Activated T-cell treated with anti-CD3 and anti-CD28 coated beads, Interleukin-2, amount 50 U/mL, for 24 hours (primary cell): ENCODE measurements at regions not wholly inside any gene's neighbourhood (a gene's known extent, or its start where the extent isn't known, plus 50 kb on each side); places are given as distances from the start of the nearest gene placed in this dataset.

Experiments
- DNase-seq: peaks from one replicate; pipeline ENCODE4 v3.0.0-alpha.2; 2020
- H3K27ac Mint-ChIP-seq: 2 replicates; pipeline ENCODE4 v1.8.0; 2020; ENCODE audit warnings: mild to moderate bottlenecking, mixed read lengths
- H3K27me3 Mint-ChIP-seq: 2 replicates; pipeline ENCODE4 v1.8.0; 2020; ENCODE audit warnings: mixed read lengths
- H3K36me3 Mint-ChIP-seq: 2 replicates; pipeline ENCODE4 v1.8.0; 2020; ENCODE audit warnings: low read depth, mixed read lengths
- H3K4me1 Mint-ChIP-seq: 2 replicates; pipeline ENCODE4 v1.8.0; 2020; ENCODE audit warnings: low read depth, mixed read lengths
- H3K4me3 Mint-ChIP-seq: 2 replicates; pipeline ENCODE4 v1.8.0; 2020; ENCODE audit warnings: mild to moderate bottlenecking, moderate library complexity, mixed read lengths
- H3K9me3 Mint-ChIP-seq: 2 replicates; pipeline ENCODE4 v1.8.0; 2020; ENCODE audit warnings: mixed read lengths

GRCh38 chr5:93274291-93274690 is 306.7 kb downstream of the NR2F1-AS1 start:
- no peak overlapping the region for H3K4me3 Mint-ChIP-seq
- no peaks in the 10 kb centered on the region for H3K4me1 Mint-ChIP-seq
- no peaks in the 10 kb centered on the region for H3K27me3 Mint-ChIP-seq
- no peaks in the 10 kb centered on the region for H3K9me3 Mint-ChIP-seq
- H3K27ac Mint-ChIP-seq: no peak overlapping the region
- DNase-seq: no peak
- no peaks in the 10 kb centered on the region for H3K36me3 Mint-ChIP-seq

GRCh38 chr5:93273176-93273575 is 307.8 kb downstream of the NR2F1-AS1 start:
- no peak overlapping the region for H3K27ac Mint-ChIP-seq
- no peak overlapping the region for H3K4me3 Mint-ChIP-seq
- H3K9me3 Mint-ChIP-seq: no peaks in the 10 kb centered on the region
- H3K36me3 Mint-ChIP-seq: no peaks in the 10 kb centered on the region
- no peaks in the 10 kb centered on the region for H3K4me1 Mint-ChIP-seq
- DNase-seq: no peak
- no peaks in the 10 kb centered on the region for H3K27me3 Mint-ChIP-seq

DNA sequence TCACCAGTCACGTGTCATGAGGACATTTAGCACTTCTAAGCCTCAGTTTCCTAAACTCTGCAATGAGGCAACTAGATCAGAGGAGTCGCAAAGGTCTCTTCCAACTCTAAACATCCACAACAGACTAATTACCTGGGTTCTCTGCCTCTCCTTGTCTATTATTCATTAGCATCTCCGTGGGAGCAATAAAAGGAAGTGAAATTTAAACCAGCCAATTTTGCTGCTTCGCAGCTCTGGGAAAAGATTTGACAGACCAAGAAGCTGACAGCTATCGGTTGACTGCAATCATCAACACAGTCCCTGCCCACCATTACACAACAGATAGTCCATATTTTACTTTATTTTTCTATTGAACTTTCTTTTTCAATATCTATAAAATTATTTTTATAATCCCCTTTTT is 308.9 kb downstream of the NR2F1-AS1 start:
- no peaks in the 10 kb centered on the region for H3K4me1 Mint-ChIP-seq
- no peaks in the 10 kb centered on the region for H3K36me3 Mint-ChIP-seq
- DNase-seq: no peak
- H3K4me3 Mint-ChIP-seq: no peak overlapping the region
- peaks cover 3% of the 10 kb centered on the region for H3K9me3 Mint-ChIP-seq
- no peaks in the 10 kb centered on the region for H3K27me3 Mint-ChIP-seq
- H3K27ac Mint-ChIP-seq: no peak overlapping the region

DNA sequence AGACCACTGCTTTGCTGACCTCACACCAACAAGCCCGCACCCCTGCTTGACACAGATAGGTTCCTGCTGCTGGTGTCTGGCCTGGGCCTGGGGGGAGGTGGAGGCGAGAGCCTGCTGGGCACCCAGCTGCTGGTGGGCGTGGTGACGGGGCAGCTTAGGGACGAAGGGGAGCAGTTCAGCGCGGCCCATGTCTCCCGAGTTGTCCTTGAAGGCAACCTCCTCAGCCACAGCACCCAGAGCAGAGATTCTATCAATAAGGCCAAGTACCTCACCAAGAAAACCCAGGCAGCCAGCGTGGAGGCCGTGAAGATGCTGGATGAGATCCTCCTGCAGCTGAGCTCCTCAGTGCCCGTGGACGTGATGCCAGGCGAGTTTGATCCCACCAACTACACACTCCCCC is 313.3 kb downstream of the NR2F1-AS1 start:
- H3K4me1 Mint-ChIP-seq: no peaks in the 10 kb centered on the region
- H3K27ac Mint-ChIP-seq: no peak overlapping the region
- no peak for DNase-seq
- peaks cover 4% of the 10 kb centered on the region for H3K9me3 Mint-ChIP-seq
- H3K36me3 Mint-ChIP-seq: no peaks in the 10 kb centered on the region
- H3K4me3 Mint-ChIP-seq: no peak overlapping the region
- H3K27me3 Mint-ChIP-seq: no peaks in the 10 kb centered on the region

GRCh38 chr5:93267276-93267675 is 313.7 kb downstream of the NR2F1-AS1 start:
- H3K4me3 Mint-ChIP-seq: no peak overlapping the region
- no peaks in the 10 kb centered on the region for H3K27me3 Mint-ChIP-seq
- no peak overlapping the region for H3K27ac Mint-ChIP-seq
- no peak for DNase-seq
- H3K4me1 Mint-ChIP-seq: no peaks in the 10 kb centered on the region
- peaks cover 4% of the 10 kb centered on the region for H3K9me3 Mint-ChIP-seq
- no peaks in the 10 kb centered on the region for H3K36me3 Mint-ChIP-seq

- Mint-ChIP-seq H3K27ac (no peak overlapping the region), H3K9me3 (peaks cover 2% of the 10 kb centered on the region), H3K4me1 (no peaks in the 10 kb centered on the region), H3K36me3 (no peaks in the 10 kb centered on the region), H3K4me3 (no peak overlapping the region), H3K27me3 (no peaks in the 10 kb centered on the region)
- no peak for DNase-seq
Measured at GRCh38 chr5:93257616-93258015, 323.4 kb downstream of the NR2F1-AS1 start.

GRCh38 chr5:93255796-93256195 is 325.2 kb downstream of the NR2F1-AS1 start:
- H3K27ac Mint-ChIP-seq: no peak overlapping the region
- H3K27me3 Mint-ChIP-seq: no peaks in the 10 kb centered on the region
- DNase-seq: no peak
- H3K36me3 Mint-ChIP-seq: no peaks in the 10 kb centered on the region
- H3K9me3 Mint-ChIP-seq: peaks cover 2% of the 10 kb centered on the region
- H3K4me3 Mint-ChIP-seq: no peak overlapping the region
- no peaks in the 10 kb centered on the region for H3K4me1 Mint-ChIP-seq

DNA sequence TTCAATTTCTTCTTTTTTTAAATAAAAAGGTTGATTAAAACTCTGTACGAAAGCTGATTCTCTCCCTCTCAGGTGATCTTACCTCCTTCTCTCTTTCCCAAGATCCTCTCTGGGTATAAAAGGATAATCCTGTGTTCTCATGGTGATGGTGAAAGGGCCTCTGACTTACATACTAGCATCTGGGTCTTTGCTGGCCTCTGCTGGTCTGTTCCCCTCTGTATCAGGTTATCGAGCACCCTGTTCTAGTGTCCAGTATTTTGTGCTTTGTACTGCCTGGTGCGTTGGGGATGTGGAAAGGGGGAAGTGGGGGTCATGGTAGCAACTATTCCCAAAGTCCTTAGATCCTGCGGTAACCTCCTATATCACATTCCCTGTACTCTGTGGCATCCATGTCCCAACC is 328.9 kb downstream of the NR2F1-AS1 start:
- H3K27me3 Mint-ChIP-seq: no peaks in the 10 kb centered on the region
- H3K4me3 Mint-ChIP-seq: no peak overlapping the region
- H3K9me3 Mint-ChIP-seq: no peaks in the 10 kb centered on the region
- DNase-seq: no peak
- H3K27ac Mint-ChIP-seq: no peak overlapping the region
- H3K36me3 Mint-ChIP-seq: no peaks in the 10 kb centered on the region
- no peaks in the 10 kb centered on the region for H3K4me1 Mint-ChIP-seq

DNA sequence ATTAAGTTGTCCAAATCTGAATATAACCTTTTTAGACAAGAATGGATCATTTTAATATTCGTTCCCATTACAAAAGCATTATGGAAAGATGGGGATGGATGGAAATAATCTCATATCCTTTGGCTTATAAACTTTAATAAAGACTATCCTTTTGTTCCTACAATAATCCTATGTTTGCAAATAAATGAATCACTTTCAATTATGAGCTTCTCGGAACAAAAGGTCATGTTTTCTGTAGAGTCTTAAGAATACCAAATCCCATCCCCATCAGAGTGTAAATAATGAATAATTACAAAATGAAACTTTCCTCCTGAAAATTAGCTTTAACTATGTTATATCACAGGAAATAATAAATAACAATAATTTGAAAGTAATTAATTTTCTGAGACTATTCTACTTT is 329.7 kb downstream of the NR2F1-AS1 start:
- Mint-ChIP-seq H3K36me3 (no peaks in the 10 kb centered on the region), H3K27me3 (no peaks in the 10 kb centered on the region), H3K27ac (no peak overlapping the region), H3K9me3 (no peaks in the 10 kb centered on the region), H3K4me3 (no peak overlapping the region), H3K4me1 (no peaks in the 10 kb centered on the region)
- no peak for DNase-seq

- Mint-ChIP-seq H3K27ac (no peak overlapping the region), H3K4me3 (no peak overlapping the region), H3K36me3 (no peaks in the 10 kb centered on the region), H3K27me3 (no peaks in the 10 kb centered on the region), H3K4me1 (no peaks in the 10 kb centered on the region), H3K9me3 (no peaks in the 10 kb centered on the region)
- DNase-seq: no peak
Measured at GRCh38 chr5:93250424-93250823, 330.6 kb downstream of the NR2F1-AS1 start.

DNA sequence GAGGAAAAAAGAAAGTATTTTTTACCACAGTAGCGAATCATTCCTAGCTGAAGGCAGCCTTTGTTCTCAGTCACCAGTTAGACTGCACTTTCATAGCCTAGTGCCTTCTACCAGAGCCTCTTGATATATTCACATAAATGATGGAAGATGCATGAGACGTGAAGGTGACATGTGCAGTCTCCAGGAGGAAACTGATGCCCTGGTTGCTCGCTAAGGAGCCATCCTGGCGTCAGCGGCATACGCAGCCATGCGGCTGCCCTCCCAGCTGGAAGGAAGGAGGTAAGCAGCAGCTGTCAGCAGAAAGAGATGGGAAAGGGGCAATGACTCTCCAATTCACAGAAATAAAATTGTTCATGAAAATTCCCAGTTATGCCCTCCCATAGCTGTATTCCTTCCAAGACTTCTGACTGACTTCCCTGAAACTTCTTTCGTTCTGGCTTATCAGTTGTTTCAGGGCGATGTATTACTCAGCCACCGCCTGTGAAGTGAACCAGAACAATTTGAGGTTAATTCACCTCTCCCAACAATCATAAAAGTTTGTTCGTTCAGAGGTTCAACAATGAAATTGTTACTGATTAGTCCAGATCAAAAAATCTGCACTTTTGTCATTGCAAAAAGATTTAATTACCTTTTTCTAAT is 331.2 kb downstream of the NR2F1-AS1 start:
- no peaks in the 10 kb centered on the region for H3K36me3 Mint-ChIP-seq
- no peak overlapping the region for H3K4me3 Mint-ChIP-seq
- H3K27me3 Mint-ChIP-seq: no peaks in the 10 kb centered on the region
- no peak for DNase-seq
- H3K4me1 Mint-ChIP-seq: no peaks in the 10 kb centered on the region
- no peaks in the 10 kb centered on the region for H3K9me3 Mint-ChIP-seq
- H3K27ac Mint-ChIP-seq: no peak overlapping the region

DNA sequence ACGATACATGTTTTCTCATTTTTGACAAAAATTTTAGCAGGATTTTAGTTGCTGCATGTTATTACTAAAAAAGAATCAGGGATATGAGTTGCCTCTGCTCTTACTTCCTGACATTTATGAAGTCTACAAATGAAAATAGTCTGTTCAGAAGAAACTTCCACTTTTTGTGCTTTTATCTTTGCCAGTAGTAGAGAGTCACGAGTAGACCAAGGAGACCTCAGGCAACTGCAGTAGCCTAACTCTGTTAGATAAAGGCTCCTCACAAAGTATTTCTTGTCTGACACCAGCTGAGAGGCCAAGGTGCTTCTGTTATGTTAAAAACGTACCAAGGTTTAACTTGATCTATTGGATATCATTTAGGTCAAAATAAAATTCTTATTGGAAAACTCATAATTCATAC is 333.9 kb downstream of the NR2F1-AS1 start:
- no peaks in the 10 kb centered on the region for H3K27me3 Mint-ChIP-seq
- no peak for DNase-seq
- H3K4me1 Mint-ChIP-seq: no peaks in the 10 kb centered on the region
- H3K4me3 Mint-ChIP-seq: no peak overlapping the region
- no peaks in the 10 kb centered on the region for H3K36me3 Mint-ChIP-seq
- no peak overlapping the region for H3K27ac Mint-ChIP-seq
- no peaks in the 10 kb centered on the region for H3K9me3 Mint-ChIP-seq

GRCh38 chr5:93246090-93246855 is 334.7 kb downstream of the NR2F1-AS1 start:
- H3K4me3 Mint-ChIP-seq: no peak overlapping the region
- H3K27me3 Mint-ChIP-seq: no peaks in the 10 kb centered on the region
- no peak overlapping the region for H3K27ac Mint-ChIP-seq
- no peaks in the 10 kb centered on the region for H3K4me1 Mint-ChIP-seq
- DNase-seq: no peak
- no peaks in the 10 kb centered on the region for H3K9me3 Mint-ChIP-seq
- no peaks in the 10 kb centered on the region for H3K36me3 Mint-ChIP-seq

DNA sequence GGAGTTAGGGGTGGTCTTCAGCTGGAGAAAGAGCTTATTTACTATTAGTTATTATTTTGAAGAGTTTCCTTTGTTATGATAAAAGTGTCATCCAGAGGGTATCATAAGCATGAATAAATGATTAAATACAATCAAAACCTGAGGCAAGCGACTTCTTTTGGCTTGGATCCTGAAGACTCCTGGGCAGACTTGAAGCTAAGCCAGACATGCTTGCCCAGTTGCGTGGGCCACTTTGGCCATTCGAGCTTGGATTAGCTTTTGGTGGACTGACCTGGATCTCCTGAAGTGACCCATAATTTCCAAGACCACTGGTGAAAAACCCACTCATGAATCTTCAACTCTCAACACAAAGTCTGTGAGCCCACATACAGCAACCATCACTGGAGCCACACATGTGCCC is 335.8 kb downstream of the NR2F1-AS1 start:
- no peaks in the 10 kb centered on the region for H3K9me3 Mint-ChIP-seq
- DNase-seq: no peak

DNA sequence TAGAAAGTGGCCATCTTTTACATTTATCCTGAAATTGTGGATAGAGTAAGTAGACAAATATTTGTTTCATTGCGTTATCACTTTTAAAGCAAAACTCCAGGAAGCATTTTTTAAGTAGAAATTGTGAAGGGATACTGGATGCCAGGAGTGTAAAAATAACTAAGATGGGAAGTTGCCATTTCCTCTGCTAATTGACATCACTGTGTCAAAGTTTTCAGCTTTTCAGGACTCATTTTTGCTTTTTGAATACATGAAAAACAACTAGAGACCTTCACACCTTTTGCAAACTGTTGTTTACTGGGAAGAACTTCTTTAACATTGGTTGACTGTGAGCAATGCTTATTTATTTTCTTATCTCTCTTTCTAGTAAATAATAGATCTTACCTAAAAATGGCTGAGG is 337.5 kb downstream of the NR2F1-AS1 start:
- Mint-ChIP-seq H3K4me1 (no peaks in the 10 kb centered on the region), H3K27me3 (no peaks in the 10 kb centered on the region), H3K4me3 (no peak overlapping the region), H3K9me3 (peaks cover under 1% of the 10 kb centered on the region), H3K36me3 (no peaks in the 10 kb centered on the region), H3K27ac (no peak overlapping the region)
- no peak for DNase-seq

More for the DNA sequence above, 335.8 kb downstream of the NR2F1-AS1 start:
- Mint-ChIP-seq H3K27me3 (no peaks in the 10 kb centered on the region), H3K4me1 (no peaks in the 10 kb centered on the region), H3K36me3 (no peaks in the 10 kb centered on the region), H3K27ac (no peak overlapping the region), H3K4me3 (no peak overlapping the region)
